Hepatocyte (in vitro differentiated cells): ENCODE measurements at regions not wholly inside any gene's neighbourhood (a gene's known extent, or its start where the extent isn't known, plus 50 kb on each side); places are given as distances from the start of the nearest gene placed in this dataset.
A peak's percentile ranks its signal among the peaks of the same experiment; 100 is the strongest.

Experiments used
- DNase-seq: peaks from one replicate; pipeline ENCODE4 v3.0.0-alpha.2; 2016; ENCODE audit warnings: low spot score
- H2AFZ ChIP-seq: fragments of 200-600 bp; sonication (generic); 2 replicates; pipeline ENCODE4 v1.6.0; 2016; ENCODE audit warnings: antibody characterized with exemption, mild to moderate bottlenecking
- H3K27ac ChIP-seq: fragments of 200-600 bp; sonication (generic); 2 replicates; pipeline ENCODE4 v1.5.1; 2016; ENCODE audit warnings: mild to moderate bottlenecking
- H3K27me3 ChIP-seq: fragments of 200-600 bp; sonication (generic); 2 replicates; pipeline ENCODE4 v1.6.1; 2016
- H3K36me3 ChIP-seq: fragments of 200-600 bp; sonication (generic); replicated peaks from 2 replicates; pipeline ENCODE4 v1.5.1; 2016; ENCODE audit warnings: low read depth; ENCODE audit not compliant: insufficient read depth
- H3K4me1 ChIP-seq: fragments of 200-600 bp; sonication (generic); 2 replicates; pipeline ENCODE4 v1.5.1; 2016; ENCODE audit warnings: mild to moderate bottlenecking, moderate library complexity; ENCODE audit not compliant: insufficient read depth
- H3K4me2 ChIP-seq: fragments of 200-600 bp; sonication (generic); 2 replicates; pipeline ENCODE4 v1.6.0; 2016
- H3K4me3 ChIP-seq: fragments of 200-600 bp; sonication (generic); 2 replicates; pipeline ENCODE4 v1.5.1; 2016; ENCODE audit warnings: mild to moderate bottlenecking
- H3K79me2 ChIP-seq: fragments of 200-600 bp; sonication (generic); 2 replicates; pipeline ENCODE4 v1.6.0; 2017; ENCODE audit warnings: mild to moderate bottlenecking
- H3K9me2 ChIP-seq: fragments of 200-600 bp; sonication (generic); replicated peaks from 2 replicates; pipeline ENCODE4 v1.6.0; 2017; ENCODE audit warnings: mild to moderate bottlenecking; ENCODE audit not compliant: insufficient read depth
- H3K9me3 ChIP-seq: fragments of 200-600 bp; sonication (generic); 2 replicates; pipeline ENCODE4 v1.5.1; 2016; ENCODE audit warnings: low read depth, mild to moderate bottlenecking
- H4K20me1 ChIP-seq: fragments of 200-600 bp; sonication (generic); 2 replicates; pipeline ENCODE4 v1.6.0; 2016; ENCODE audit warnings: mild to moderate bottlenecking; ENCODE audit not compliant: insufficient read depth, poor library complexity, severe bottlenecking
- EZH2 ChIP-seq: fragments of 200-600 bp; sonication (generic); IDR thresholded peaks from 2 replicates; pipeline ENCODE4 v1.6.1; 2016; ENCODE audit warnings: antibody characterized with exemption, mild to moderate bottlenecking, borderline replicate concordance
- EZH2phosphoT487 ChIP-seq: fragments of 200-600 bp; sonication (generic); IDR thresholded peaks from one replicate; pipeline ENCODE4 v1.6.1; 2018; ENCODE audit warnings: antibody characterized with exemption, mild to moderate bottlenecking, low read depth, moderate library complexity; ENCODE audit not compliant: unreplicated experiment, severe bottlenecking
- WGBS: methylation state at CpG from one replicate; pipeline ENCODE4 v1.1.6; 2016; ENCODE audit warnings: low lambda C conversion rate; ENCODE audit errors: missing lambda C conversion rate; 5-methylcytosine and 5-hydroxymethylcytosine counted together
- TF ChIP-seq, protein P1 (sequence below): fragments of 200-600 bp; sonication (generic); IDR thresholded peaks from 2 replicates; pipeline ENCODE4 v1.5.1; 2016; ENCODE audit warnings: antibody characterized with exemption, mild to moderate bottlenecking; ENCODE audit not compliant: poor library complexity

DNA sequence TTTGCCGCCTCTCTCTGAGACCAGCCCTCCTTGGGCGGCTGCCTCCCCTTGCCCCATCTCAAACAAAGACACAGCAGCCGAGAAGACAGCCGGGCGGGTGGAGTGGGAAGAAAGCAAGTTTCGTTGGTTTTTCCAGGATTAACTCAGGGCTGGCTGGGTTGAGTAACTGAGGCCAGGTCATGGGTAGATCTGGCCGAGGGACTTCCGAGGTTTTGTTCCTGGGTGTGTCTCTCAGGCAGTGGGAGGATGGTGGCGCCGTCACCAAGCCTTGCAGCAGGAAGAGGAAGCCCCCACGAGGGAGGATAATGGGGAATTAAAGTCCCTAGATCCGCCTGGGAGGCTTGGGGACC is 167.2 kb downstream of the TTLL2 start:
- Histone ChIP-seq H3K9me3 (no peaks in the 10 kb centered on the region), H3K79me2 (no peaks in the 10 kb centered on the region), H3K9me2 (no peaks in the 10 kb centered on the region), H3K4me2 (peak overlapping the region; percentile 72), H3K4me1 (peaks cover 25% of the 10 kb centered on the region), H4K20me1 (no peaks in the 10 kb centered on the region), H3K27ac (peak overlapping the region; percentile 96), H3K27me3 (no peaks in the 10 kb centered on the region), H3K4me3 (no peak overlapping the region), H3K36me3 (no peaks in the 10 kb centered on the region), H2AFZ (peak overlapping the region; percentile 51)
- DNase-seq = peak; percentile 53
- WGBS = 49% methylated on average over 12 of the region's 12 CpGs
- no peak for TF ChIP-seq EZH2
- TF ChIP-seq EZH2phosphoT487 = no peak
- TF ChIP-seq, protein P1, sequence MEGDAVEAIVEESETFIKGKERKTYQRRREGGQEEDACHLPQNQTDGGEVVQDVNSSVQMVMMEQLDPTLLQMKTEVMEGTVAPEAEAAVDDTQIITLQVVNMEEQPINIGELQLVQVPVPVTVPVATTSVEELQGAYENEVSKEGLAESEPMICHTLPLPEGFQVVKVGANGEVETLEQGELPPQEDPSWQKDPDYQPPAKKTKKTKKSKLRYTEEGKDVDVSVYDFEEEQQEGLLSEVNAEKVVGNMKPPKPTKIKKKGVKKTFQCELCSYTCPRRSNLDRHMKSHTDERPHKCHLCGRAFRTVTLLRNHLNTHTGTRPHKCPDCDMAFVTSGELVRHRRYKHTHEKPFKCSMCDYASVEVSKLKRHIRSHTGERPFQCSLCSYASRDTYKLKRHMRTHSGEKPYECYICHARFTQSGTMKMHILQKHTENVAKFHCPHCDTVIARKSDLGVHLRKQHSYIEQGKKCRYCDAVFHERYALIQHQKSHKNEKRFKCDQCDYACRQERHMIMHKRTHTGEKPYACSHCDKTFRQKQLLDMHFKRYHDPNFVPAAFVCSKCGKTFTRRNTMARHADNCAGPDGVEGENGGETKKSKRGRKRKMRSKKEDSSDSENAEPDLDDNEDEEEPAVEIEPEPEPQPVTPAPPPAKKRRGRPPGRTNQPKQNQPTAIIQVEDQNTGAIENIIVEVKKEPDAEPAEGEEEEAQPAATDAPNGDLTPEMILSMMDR = no peak

DNA sequence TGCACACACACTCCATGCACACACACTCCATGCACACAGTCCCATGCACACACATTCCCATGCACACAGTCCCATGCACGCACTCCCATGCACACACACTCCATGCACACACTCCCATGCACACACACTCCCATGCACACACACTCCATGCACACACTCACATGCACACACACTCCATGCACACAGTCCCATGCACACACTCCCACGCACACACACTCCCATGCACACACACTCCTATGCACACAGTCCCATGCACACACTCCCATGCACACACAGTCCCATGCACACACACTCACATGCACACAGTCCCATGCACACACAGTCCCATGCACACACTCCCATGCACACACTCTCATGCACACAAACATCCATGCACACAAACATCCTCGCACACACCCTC is 168.4 kb downstream of the TTLL2 start:
- Histone ChIP-seq H3K4me1 (peaks cover 27% of the 10 kb centered on the region), H3K9me2 (no peaks in the 10 kb centered on the region), H3K27ac (no peak overlapping the region), H3K4me3 (no peak overlapping the region), H2AFZ (no peak overlapping the region), H3K9me3 (no peaks in the 10 kb centered on the region), H3K79me2 (no peaks in the 10 kb centered on the region), H4K20me1 (no peaks in the 10 kb centered on the region), H3K4me2 (no peak overlapping the region), H3K36me3 (no peaks in the 10 kb centered on the region), H3K27me3 (no peaks in the 10 kb centered on the region)
- TF ChIP-seq EZH2phosphoT487 = no peak
- TF ChIP-seq EZH2 = no peak
- TF ChIP-seq, protein P1 = no peak
- 95% methylated on average over 3 of the region's 3 CpGs for WGBS
- no peak for DNase-seq

- 87% methylated on average over 24 of the region's 28 CpGs for WGBS
These were observed 169.3 kb downstream of the TTLL2 start for GRCh38 chr6:167493976-167494697.

More at GRCh38 chr6:167493976-167494697, 169.3 kb downstream of the TTLL2 start:
- no peaks in the 10 kb centered on the region for H4K20me1 ChIP-seq
- H3K27me3 ChIP-seq = no peaks in the 10 kb centered on the region
- H3K4me2 ChIP-seq = no peak overlapping the region
- H3K9me3 ChIP-seq = no peaks in the 10 kb centered on the region
- H2AFZ ChIP-seq = no peak overlapping the region
- no peaks in the 10 kb centered on the region for H3K36me3 ChIP-seq
- no peak overlapping the region for H3K4me3 ChIP-seq
- TF ChIP-seq, protein P1 = no peak
- no peak overlapping the region for H3K27ac ChIP-seq
- no peaks in the 10 kb centered on the region for H3K79me2 ChIP-seq
- DNase-seq = no peak
- no peaks in the 10 kb centered on the region for H3K9me2 ChIP-seq
- H3K4me1 ChIP-seq = peaks cover 28% of the 10 kb centered on the region
